ENCODE measurements at regions not wholly inside any gene's neighbourhood (a gene's known extent, or its start where the extent isn't known, plus 50 kb on each side); places are given as distances from the start of the nearest gene placed in this dataset.
A peak's percentile ranks its signal among the peaks of the same experiment; 100 is the strongest.

DNA sequence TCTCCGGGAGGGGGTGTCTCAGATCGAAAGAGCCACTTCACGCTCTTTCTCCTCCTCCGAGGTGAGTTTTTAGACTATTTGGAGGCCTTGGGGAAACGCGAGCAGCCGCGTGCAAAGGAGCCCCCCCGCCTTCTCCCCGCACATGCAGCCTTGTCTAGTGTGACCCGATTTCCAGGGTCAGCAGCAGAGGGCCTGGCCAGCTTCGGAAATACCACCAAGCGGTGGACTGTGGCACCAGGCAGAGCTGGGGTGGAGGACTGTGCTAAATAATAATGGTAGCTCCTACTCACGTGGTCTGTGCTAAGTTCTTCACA lies 79.3 kb upstream of the BCOR start:
- DNase-seq (ENCODE audit: low spot score) = peak; percentile 11
- TF ChIP-seq, protein P1, sequence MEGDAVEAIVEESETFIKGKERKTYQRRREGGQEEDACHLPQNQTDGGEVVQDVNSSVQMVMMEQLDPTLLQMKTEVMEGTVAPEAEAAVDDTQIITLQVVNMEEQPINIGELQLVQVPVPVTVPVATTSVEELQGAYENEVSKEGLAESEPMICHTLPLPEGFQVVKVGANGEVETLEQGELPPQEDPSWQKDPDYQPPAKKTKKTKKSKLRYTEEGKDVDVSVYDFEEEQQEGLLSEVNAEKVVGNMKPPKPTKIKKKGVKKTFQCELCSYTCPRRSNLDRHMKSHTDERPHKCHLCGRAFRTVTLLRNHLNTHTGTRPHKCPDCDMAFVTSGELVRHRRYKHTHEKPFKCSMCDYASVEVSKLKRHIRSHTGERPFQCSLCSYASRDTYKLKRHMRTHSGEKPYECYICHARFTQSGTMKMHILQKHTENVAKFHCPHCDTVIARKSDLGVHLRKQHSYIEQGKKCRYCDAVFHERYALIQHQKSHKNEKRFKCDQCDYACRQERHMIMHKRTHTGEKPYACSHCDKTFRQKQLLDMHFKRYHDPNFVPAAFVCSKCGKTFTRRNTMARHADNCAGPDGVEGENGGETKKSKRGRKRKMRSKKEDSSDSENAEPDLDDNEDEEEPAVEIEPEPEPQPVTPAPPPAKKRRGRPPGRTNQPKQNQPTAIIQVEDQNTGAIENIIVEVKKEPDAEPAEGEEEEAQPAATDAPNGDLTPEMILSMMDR (IDR thresholded peaks at IDR 0.05; ENCODE audit: unreplicated experiment) = no peak

DNA sequence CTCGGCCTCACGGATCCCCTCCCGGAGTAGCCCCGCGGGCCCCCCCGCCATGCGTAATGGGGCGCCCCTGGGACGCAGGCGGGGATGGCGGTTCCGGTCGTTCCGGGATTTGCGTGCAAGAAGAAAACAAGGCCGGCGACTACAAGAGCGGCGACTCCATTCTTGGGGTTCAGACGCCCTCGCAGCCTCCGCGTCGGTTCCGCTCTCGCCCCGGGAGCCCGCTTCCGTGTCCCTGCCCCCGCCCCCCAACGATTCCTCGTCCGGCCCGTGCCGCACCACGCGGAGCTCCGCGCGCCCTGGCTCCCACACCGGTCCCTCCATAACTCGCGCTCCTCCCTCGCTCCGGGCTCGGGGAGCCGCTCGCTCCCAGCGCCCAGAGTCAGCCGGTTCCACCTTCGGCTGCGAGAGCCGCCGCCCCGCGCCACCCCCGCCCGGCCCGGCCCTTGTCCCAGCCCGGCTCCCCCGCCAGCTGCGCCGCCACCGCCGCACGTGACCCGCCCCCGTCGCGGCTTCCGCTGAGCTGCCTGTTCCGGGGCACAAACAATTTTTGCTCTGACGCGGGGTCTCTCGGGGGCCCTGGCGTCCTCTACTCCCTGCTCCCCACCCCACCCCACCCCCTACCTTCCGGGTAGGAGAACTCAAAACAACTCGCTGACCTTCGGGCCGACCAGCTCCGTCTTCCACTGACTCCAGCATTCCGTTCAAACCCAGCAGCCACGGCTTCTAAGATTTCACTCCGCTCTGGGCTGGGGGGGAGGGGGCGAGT lies 78.8 kb upstream of the BCOR start:
- no peaks in the 10 kb centered on the region for H3K36me3 Mint-ChIP-seq (ENCODE audit: low read depth, unreplicated experiment)
- H3K27ac Mint-ChIP-seq (ENCODE audit: unreplicated experiment) = no peak overlapping the region
- TF ChIP-seq, protein P1 (IDR thresholded peaks at IDR 0.05; ENCODE audit: unreplicated experiment) = no peak
- no peaks in the 10 kb centered on the region for H3K9me3 Mint-ChIP-seq (ENCODE audit: unreplicated experiment)
- peaks cover 32% of the 10 kb centered on the region for H3K4me1 Mint-ChIP-seq (ENCODE audit: unreplicated experiment)
- peak; percentile 63 for DNase-seq (ENCODE audit: low spot score)
- peaks cover 23% of the 10 kb centered on the region for H3K27me3 Mint-ChIP-seq (ENCODE audit: unreplicated experiment)
- no peak overlapping the region for H3K4me3 Mint-ChIP-seq (ENCODE audit: unreplicated experiment)

More for the DNA sequence above, 79.3 kb upstream of the BCOR start:
- Mint-ChIP-seq H3K4me3 (ENCODE audit: unreplicated experiment) (no peak overlapping the region), H3K27me3 (ENCODE audit: unreplicated experiment) (peaks cover 23% of the 10 kb centered on the region), H3K9me3 (ENCODE audit: unreplicated experiment) (no peaks in the 10 kb centered on the region), H3K4me1 (ENCODE audit: unreplicated experiment) (peaks cover 32% of the 10 kb centered on the region), H3K36me3 (ENCODE audit: low read depth, unreplicated experiment) (no peaks in the 10 kb centered on the region), H3K27ac (ENCODE audit: unreplicated experiment) (peak overlapping the region; percentile 91)

DNA sequence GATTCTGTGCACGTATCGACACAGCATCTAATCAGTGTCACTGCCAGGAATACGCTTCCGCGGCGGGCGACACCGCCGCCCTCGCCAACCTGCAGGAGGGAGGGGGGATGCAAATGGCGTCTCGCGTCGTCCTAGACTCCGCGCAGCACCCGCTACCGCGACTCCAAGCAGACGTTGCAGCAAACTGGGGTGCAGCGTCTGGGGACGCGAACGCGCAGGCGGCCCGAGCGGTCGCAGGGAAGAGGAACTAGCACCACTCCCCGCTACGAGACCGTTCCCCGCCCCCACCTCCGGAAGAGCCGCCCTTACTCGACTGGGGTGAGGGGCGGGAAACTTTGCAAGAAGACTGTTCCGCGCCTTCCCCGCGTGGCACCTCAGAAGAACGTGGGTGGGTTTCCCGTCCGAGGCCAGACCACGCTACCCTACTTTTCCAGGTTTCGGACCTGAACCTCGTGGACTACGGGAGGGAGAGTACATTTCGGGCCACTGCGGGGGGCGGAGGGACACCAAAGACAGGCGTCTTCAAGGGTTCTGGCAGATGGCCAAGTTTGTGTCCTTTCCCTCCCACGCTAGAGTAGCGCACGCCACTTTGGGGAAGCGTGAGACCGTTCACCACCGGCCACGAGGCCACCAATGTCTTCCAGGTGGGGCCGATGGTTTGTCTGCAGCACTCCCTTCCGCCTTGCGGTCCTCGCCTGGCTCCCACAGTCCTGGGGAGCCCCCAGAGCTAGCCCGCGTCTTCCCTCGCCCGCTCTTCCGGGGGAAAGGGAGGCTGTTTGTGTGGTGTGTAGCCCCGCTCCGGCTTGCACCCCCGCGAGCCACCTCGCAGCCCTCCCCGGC lies 78.0 kb upstream of the BCOR start:
- Mint-ChIP-seq H3K4me1 (ENCODE audit: unreplicated experiment) (peaks cover 32% of the 10 kb centered on the region), H3K27me3 (ENCODE audit: unreplicated experiment) (peaks cover 23% of the 10 kb centered on the region), H3K9me3 (ENCODE audit: unreplicated experiment) (no peaks in the 10 kb centered on the region), H3K4me3 (ENCODE audit: unreplicated experiment) (peak overlapping the region; percentile 76), H3K27ac (ENCODE audit: unreplicated experiment) (peak overlapping the region; percentile 84), H3K36me3 (ENCODE audit: low read depth, unreplicated experiment) (no peaks in the 10 kb centered on the region)
- TF ChIP-seq, protein P1 (IDR thresholded peaks at IDR 0.05; ENCODE audit: unreplicated experiment) = no peak
- peak; percentile 31 for DNase-seq (ENCODE audit: low spot score)

DNA sequence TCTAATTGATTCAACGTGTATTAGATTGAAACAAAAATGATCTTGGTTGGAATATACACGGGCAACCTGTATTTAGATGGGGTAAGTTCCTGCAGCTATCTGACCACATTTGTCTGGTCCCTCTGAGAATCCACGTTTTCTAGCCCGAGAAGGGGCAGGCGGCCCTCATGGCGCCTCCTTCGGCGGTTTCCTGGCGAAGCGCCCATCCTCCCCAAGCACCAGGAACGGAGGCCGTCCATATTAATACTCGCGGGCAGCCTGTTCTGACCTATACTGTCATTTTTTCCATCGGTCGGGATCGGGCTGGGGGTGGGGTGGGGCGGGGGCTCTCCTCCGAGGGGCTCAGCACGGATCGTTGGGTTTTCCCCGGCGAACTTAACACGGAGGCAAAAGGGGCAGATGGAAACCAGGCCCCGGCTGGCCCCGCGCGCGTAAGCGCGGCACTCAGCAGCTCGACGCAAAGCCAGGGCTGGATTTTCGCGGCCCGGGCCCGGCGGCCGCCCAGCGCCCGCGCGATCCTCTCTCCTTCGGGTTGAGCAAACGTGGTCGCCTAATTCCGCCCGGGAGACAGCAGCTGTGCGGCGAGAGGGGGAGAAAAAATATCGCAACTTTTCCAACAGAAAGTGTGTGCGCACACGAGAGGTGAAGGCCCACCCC lies 77.2 kb upstream of the BCOR start:
- TF ChIP-seq, protein P1 (IDR thresholded peaks at IDR 0.05; ENCODE audit: unreplicated experiment) = no peak
- peak overlapping the region; percentile 92 for H3K27ac Mint-ChIP-seq (ENCODE audit: unreplicated experiment)
- peaks cover 23% of the 10 kb centered on the region for H3K27me3 Mint-ChIP-seq (ENCODE audit: unreplicated experiment)
- H3K36me3 Mint-ChIP-seq (ENCODE audit: low read depth, unreplicated experiment) = no peaks in the 10 kb centered on the region
- H3K9me3 Mint-ChIP-seq (ENCODE audit: unreplicated experiment) = no peaks in the 10 kb centered on the region
- peaks cover 31% of the 10 kb centered on the region for H3K4me1 Mint-ChIP-seq (ENCODE audit: unreplicated experiment)
- peak; percentile 61 for DNase-seq (ENCODE audit: low spot score)
- peak overlapping the region; percentile 78 for H3K4me3 Mint-ChIP-seq (ENCODE audit: unreplicated experiment)

All from endothelial cell (in vitro differentiated cells).